ENCODE measurements at regions not wholly inside any gene's neighbourhood (a gene's known extent, or its start where the extent isn't known, plus 50 kb on each side); places are given as distances from the start of the nearest gene placed in this dataset.

DNA sequence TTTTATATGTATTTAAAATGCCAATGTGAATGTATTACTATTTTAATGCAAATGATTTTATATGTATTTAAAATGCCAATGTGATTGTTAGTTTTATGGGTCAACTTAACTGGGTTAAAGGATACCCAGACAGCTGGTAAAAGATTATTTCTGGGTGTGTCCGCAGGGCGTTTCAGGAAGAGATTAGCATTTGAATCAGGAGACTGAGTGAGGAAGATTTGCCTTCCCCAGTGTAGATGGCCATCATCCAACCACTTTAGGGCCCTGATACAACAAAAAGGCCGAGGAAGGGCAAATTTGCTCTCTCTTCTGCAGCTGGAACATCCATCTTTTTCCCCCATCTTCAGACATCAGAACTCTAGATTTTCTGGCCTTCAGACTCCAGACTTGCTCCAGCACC lies 116.2 kb downstream of the BAMBI start:
- Histone ChIP-seq H3K4me1 (ENCODE audit: low read length) (no peaks in the 10 kb centered on the region), H3K27ac (ENCODE audit: low read length) (no peak overlapping the region), H3K9ac (ENCODE audit: low read length) (no peak overlapping the region), H4K20me1 (ENCODE audit: insufficient read depth, low read length) (no peaks in the 10 kb centered on the region), H3K4me2 (ENCODE audit: low read depth, low read length) (no peak overlapping the region), H3K79me2 (ENCODE audit: low read length) (no peaks in the 10 kb centered on the region), H3F3A (ENCODE audit: insufficient read depth, low read length) (no peaks in the 10 kb centered on the region), H3K27me3 (replicated peaks; ENCODE audit: insufficient read depth, low read length) (no peaks in the 10 kb centered on the region), H3K4me3 (ENCODE audit: low read length) (no peak overlapping the region), H3K36me3 (replicated peaks; ENCODE audit: insufficient read depth, low read length) (no peaks in the 10 kb centered on the region), H3K9me2 (replicated peaks; ENCODE audit: insufficient read depth, low read length) (no peaks in the 10 kb centered on the region), H2AFZ (ENCODE audit: low read length) (no peak overlapping the region), H3K9me3 (replicated peaks; ENCODE audit: insufficient read depth, low read length) (no peaks in the 10 kb centered on the region)
- TF ChIP-seq, protein P1, sequence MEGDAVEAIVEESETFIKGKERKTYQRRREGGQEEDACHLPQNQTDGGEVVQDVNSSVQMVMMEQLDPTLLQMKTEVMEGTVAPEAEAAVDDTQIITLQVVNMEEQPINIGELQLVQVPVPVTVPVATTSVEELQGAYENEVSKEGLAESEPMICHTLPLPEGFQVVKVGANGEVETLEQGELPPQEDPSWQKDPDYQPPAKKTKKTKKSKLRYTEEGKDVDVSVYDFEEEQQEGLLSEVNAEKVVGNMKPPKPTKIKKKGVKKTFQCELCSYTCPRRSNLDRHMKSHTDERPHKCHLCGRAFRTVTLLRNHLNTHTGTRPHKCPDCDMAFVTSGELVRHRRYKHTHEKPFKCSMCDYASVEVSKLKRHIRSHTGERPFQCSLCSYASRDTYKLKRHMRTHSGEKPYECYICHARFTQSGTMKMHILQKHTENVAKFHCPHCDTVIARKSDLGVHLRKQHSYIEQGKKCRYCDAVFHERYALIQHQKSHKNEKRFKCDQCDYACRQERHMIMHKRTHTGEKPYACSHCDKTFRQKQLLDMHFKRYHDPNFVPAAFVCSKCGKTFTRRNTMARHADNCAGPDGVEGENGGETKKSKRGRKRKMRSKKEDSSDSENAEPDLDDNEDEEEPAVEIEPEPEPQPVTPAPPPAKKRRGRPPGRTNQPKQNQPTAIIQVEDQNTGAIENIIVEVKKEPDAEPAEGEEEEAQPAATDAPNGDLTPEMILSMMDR (IDR thresholded peaks at IDR 0.05; ENCODE audit: low read length) = no peak
- no peak for TF ChIP-seq EZH2phosphoT487 (IDR thresholded peaks at IDR 0.05; ENCODE audit: low read length)
- no peak for TF ChIP-seq EZH2 (optimal IDR thresholded peaks at IDR 0.05; ENCODE audit: low read depth, low read length)
- no peak for DNase-seq

DNA sequence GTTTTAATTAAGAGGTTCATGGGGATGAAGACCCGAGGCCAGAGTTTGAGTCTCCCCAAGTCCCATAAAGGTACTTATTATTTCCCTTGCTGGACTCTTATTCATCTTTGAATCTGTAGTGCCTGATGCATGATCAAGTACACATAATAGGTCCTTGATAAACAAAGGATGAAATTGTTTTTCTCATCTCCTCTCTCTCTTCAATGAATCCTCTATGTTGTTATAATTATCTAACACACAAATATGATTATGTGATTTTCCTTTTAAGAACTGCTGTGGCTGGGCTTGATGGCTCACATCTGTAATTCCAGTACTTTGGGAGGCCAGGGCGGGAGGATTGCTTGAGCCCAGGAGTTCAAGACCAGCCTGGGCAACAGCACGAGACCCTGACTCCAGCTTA lies 117.7 kb downstream of the BAMBI start:
- no peaks in the 10 kb centered on the region for H3K9me2 ChIP-seq (replicated peaks; ENCODE audit: insufficient read depth, low read length)
- no peak overlapping the region for H3K9ac ChIP-seq (ENCODE audit: low read length)
- no peak overlapping the region for H3K4me3 ChIP-seq (ENCODE audit: low read length)
- DNase-seq = no peak
- no peaks in the 10 kb centered on the region for H3F3A ChIP-seq (ENCODE audit: insufficient read depth, low read length)
- no peaks in the 10 kb centered on the region for H4K20me1 ChIP-seq (ENCODE audit: insufficient read depth, low read length)
- no peaks in the 10 kb centered on the region for H3K36me3 ChIP-seq (replicated peaks; ENCODE audit: insufficient read depth, low read length)
- no peak overlapping the region for H3K27ac ChIP-seq (ENCODE audit: low read length)
- no peak overlapping the region for H2AFZ ChIP-seq (ENCODE audit: low read length)
- TF ChIP-seq EZH2phosphoT487 (IDR thresholded peaks at IDR 0.05; ENCODE audit: low read length) (no peak), EZH2 (optimal IDR thresholded peaks at IDR 0.05; ENCODE audit: low read depth, low read length) (no peak)
- TF ChIP-seq, protein P1 (IDR thresholded peaks at IDR 0.05; ENCODE audit: low read length) = no peak
- H3K9me3 ChIP-seq (replicated peaks; ENCODE audit: insufficient read depth, low read length) = no peaks in the 10 kb centered on the region
- H3K4me2 ChIP-seq (ENCODE audit: low read depth, low read length) = no peak overlapping the region
- H3K79me2 ChIP-seq (ENCODE audit: low read length) = no peaks in the 10 kb centered on the region
- H3K27me3 ChIP-seq (replicated peaks; ENCODE audit: insufficient read depth, low read length) = no peaks in the 10 kb centered on the region
- no peaks in the 10 kb centered on the region for H3K4me1 ChIP-seq (ENCODE audit: low read length)

DNA sequence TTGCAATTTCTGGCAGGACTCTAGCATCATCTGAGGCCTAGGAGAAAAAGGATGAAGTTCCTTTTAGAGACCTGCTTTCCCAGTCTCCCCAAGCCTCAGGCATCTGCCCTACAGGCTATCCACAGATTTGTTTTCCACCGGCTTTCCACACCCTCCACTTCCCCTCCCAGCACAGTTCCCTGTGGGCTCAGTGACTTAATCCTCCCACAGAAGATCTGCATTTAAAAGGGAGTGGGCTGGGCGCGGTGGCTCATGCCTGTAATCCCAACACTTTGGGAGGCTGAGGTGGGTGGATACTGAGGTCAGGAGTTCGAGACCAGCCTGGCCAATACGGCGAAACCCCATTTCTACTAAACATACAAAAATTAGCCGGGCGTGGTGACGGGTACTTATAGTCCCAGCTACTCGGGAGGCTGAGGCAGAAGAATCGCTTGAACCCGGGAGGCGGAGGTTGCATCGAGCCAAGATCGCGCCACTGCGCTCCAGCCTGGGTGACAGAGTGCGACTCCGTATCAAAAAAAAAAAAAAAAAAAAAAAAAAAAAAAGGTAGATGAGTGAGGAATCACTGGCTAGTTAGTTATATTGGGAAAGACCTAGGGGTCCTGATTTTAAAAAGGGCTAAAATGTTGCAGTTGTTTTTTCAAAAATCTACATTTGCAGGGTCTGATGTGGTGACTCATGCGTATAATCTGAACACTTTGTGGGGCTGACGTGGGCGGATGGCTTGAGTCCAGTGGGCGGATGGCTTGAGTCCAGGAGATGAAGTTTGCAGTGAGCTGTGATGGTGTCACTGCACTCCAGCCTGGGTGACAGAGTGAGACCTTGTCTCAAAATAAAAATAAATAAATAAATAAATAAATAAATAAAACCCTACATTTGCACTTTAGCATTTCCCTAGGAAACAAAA lies 119.5 kb downstream of the BAMBI start:
- H3K9me3 ChIP-seq (replicated peaks; ENCODE audit: insufficient read depth, low read length) = no peaks in the 10 kb centered on the region
- no peaks in the 10 kb centered on the region for H3K79me2 ChIP-seq (ENCODE audit: low read length)
- H3K4me2 ChIP-seq (ENCODE audit: low read depth, low read length) = no peak overlapping the region
- H2AFZ ChIP-seq (ENCODE audit: low read length) = no peak overlapping the region
- no peak overlapping the region for H3K4me3 ChIP-seq (ENCODE audit: low read length)
- no peaks in the 10 kb centered on the region for H3K9me2 ChIP-seq (replicated peaks; ENCODE audit: insufficient read depth, low read length)
- H3K9ac ChIP-seq (ENCODE audit: low read length) = no peak overlapping the region
- H3F3A ChIP-seq (ENCODE audit: insufficient read depth, low read length) = no peaks in the 10 kb centered on the region
- DNase-seq = no peak
- H3K36me3 ChIP-seq (replicated peaks; ENCODE audit: insufficient read depth, low read length) = no peaks in the 10 kb centered on the region
- no peaks in the 10 kb centered on the region for H3K27me3 ChIP-seq (replicated peaks; ENCODE audit: insufficient read depth, low read length)
- TF ChIP-seq EZH2phosphoT487 (IDR thresholded peaks at IDR 0.05; ENCODE audit: low read length) (no peak), EZH2 (optimal IDR thresholded peaks at IDR 0.05; ENCODE audit: low read depth, low read length) (no peak)
- TF ChIP-seq, protein P1 (IDR thresholded peaks at IDR 0.05; ENCODE audit: low read length) = no peak
- H3K27ac ChIP-seq (ENCODE audit: low read length) = no peak overlapping the region
- H3K4me1 ChIP-seq (ENCODE audit: low read length) = no peaks in the 10 kb centered on the region
- H4K20me1 ChIP-seq (ENCODE audit: insufficient read depth, low read length) = no peaks in the 10 kb centered on the region
